ENCODE measurements at regions not wholly inside any gene's neighbourhood (a gene's known extent, or its start where the extent isn't known, plus 50 kb on each side); places are given as distances from the start of the nearest gene placed in this dataset.
"Not testable (repeated sequence)": the region's sequence is repeated elsewhere in the genome, so short reads cannot be mapped to it uniquely, and the experiment has no call there.

DNA sequence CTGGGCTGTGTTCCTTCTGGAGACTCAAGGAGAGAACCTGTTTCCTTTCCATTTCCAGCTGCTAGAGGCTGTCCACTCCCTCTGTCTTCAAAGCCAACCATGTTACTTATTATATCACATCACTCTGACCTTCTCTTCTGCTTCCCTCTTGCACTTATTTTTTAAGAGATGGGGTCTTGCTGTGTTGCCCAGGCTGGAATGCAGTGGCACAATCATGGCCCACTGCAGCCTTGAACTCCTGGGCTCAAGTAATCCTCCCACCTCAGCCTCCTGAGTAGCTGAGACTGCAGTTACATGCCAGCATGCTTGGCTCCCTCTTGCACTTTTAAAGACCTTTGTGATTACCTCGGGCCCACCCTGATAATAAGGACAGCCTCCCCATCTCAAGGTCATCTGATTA, 160.0 kb upstream of the DTNBP1 start:
- POLR2A ChIA-PET: no interaction called here
- CTCF ChIA-PET: no interaction called here

DNA sequence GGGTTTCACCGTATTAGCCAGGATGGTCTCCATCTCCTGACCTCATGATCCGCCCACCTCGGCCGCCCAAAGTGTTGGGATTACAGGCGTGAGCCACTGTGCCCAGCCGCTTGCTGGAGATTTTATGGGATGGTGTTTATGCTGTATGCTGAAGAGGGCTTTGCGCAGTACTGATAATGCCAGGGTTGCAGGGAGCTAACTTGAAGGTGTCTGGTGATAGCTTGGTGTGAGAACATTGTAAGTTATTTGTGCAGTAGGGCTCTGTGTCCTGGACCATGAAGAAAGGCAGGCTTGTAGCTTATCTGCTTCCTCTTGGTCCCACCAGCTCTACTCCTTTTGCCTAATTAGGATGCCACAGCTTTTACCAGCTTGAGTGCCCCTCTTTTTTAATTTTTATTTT, 157.0 kb upstream of the DTNBP1 start:
- CTCF ChIA-PET: no interaction called here
- POLR2A ChIA-PET: no interaction called here

DNA sequence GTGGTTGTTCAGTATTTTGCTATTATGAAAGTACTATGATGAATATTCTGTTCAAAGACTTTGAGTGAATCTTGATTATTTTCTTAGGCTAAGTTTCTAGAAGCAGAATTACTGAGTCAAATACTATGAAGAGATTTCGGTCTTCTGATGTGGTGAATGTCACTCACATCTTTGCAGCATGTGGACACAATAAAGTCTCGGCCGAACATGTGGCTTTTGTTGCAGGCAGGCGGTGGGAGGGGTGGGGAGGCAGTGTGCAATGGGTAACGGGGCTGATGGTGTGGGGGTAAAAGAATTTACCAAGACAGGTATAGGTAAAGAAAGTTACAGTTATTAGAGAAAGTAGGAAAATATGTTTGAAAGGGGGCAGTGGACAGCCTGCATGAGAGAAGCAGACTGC, 156.4 kb upstream of the DTNBP1 start:
- CTCF ChIA-PET: no interaction called here
- POLR2A ChIA-PET: no interaction called here

DNA sequence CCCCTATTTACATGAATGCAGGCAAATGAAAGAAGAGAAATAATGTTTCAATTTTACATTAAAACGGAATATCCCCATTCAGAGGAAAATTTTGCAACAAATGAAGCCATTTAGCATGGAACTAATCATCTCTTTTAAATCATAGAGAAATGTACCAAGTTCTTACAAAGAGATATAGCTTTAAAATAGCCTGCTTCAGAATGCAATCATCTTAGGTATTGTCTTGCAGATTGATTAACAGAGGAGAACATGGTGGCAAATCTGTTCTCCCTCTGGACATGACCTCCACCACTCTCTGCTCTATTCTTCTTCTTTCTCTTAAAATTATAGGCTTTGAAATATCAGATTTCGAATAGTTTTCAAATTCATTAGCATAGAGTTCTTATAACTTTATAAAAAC, 155.7 kb upstream of the DTNBP1 start:
- ChIA-PET POLR2A (no interaction called here), CTCF (no interaction called here)

DNA sequence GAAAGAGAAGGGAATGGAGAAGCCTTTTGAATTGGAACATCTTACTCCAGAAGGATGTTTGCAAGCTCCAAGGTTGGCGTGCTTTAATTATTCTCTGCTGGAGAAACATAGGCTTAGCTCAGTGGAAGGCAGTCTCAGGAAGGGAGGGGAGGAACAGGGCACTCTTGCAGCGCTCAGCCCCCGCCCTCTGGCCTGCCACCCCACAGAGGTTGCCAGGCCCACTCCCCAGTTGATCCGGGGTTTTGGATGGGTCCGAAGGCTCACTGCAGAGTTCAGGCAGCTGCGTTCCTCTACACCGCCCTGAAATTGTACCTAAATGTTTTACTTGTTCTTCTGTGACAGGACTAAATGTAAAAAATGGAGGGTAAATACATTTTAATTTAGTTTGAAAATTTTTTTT, 155.2 kb upstream of the DTNBP1 start:
- CTCF ChIA-PET: no interaction called here
- POLR2A ChIA-PET: no interaction called here

DNA sequence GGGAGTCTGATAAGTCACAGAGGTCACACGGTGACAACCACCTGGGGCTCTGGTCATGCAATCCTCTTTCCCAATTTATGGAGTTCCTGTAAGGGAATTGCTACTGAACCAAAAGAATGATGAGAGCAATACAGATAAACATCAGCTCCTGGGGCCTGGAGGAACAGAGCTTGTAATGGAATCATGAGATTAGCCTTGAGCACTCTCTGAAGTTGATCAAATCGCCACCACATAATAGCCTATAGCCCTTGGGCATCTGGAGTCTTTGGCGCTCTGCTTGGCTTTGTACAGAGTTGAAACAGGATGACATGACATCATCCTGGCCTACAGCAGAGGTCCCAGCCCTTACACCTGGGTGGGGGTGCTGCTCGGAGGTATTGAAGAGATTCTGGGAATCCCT, 154.3 kb upstream of the DTNBP1 start:
- ChIA-PET POLR2A (no interaction called here), CTCF (no interaction called here)

DNA sequence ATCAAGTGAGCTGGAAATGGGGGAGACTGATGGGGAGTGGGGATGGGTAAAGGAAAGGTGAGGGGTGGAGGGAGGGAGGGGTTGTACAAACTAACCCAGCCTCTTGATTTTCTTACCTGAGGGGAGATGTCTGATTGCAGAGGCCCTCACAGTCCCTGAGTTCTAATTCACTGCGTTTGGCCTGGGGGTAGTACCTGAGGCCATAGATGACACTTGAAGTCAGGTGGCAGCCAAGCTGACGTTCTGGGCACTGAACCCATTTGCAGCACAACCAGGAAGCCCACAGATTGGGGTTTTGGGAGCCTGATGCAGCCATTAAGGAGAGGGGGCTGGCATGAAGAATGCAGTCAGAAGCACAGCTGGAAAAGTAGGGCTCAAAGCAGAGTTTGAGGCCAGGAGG, 153.8 kb upstream of the DTNBP1 start:
- POLR2A ChIA-PET: no interaction called here
- CTCF ChIA-PET: no interaction called here

DNA sequence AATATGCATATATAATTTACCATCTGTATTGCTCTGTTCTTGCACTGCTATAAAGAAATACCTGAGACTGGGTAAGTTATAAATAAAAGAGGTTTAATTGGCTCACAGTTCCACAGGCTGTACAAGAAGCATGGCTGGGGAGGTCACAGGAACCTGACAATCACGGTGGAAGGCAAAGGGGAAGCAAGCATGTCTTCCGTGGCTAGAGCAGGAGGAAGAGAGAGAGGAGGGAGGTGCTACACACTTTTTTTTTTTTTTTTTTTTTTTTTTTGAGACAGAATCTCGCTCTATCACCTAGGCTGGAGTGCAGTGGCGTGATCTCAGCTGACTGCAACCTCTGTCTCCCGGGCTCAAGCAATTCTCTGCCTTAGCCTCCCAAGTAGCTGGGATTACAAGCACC, 150.9 kb upstream of the DTNBP1 start:
- POLR2A ChIA-PET: not testable (repeated sequence)

DNA sequence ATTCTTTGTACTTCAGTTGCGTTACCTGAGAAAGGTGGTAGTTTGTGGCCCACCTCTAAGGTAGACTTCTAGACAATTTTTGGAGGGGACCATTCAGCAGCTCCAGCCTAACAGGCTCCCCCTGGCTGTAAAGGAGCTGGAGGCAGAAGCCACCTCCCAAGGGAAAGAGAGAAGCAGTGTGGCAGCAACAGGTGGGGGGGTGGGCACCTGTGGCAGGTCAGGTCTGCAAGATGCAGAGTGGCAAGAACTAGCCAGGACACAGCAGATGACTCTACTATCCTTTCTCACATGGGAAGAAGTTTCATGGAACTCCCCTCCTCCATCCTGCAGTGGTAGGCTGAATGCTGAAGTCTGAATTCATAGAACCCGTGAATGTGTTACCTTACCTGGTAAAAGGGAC, 148.3 kb upstream of the DTNBP1 start:
- ChIA-PET CTCF (no interaction called here), POLR2A (no interaction called here)

More for the DNA sequence above, 150.9 kb upstream of the DTNBP1 start:
- CTCF ChIA-PET: not testable (repeated sequence)

DNA sequence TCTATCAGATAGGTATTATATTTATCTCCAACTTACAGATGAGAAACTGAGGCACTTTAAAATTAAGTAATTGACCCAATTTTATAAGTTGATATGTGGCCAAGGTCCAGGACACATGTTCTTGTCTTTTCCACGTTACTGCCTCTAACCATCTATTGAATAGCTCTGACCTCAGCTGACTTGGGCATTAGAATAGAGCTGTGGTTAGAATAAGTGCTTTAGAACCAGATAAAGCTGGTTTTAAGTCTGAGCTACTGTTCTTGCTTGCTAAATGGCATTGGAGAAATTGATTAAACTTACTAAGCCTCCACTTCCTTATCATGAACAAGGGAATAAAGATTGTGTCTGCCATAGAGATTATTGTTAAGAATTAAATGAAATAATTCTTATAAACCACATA, 147.8 kb upstream of the DTNBP1 start:
- POLR2A ChIA-PET: interaction anchor here (0.6 kb wide), 1 partner anchor 15 kb away, joined by 4 read pairs; no protein-coding TSS in a partner anchor

DNA sequence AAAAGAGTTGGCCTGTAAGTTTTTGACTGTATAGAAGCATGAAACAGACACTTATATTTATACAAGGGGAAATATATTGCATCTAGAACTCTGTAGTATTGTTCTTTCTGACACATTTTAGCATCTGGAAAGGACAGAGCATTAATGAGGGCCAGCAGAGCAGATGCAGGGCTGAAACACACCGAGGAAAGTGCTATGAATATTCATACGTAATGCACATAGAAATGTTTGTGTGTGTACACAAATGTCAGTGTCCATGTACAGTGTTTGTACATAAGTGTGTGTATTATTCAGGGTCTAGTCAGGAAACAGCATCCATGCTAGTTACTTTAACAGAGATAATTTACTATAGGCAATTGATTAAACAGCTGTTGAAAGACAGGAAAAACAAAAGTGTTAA, 146.5 kb upstream of the DTNBP1 start:
- ChIA-PET CTCF (no interaction called here), POLR2A (no interaction called here)

More for the DNA sequence above, 147.8 kb upstream of the DTNBP1 start:
- CTCF ChIA-PET: no interaction called here

DNA sequence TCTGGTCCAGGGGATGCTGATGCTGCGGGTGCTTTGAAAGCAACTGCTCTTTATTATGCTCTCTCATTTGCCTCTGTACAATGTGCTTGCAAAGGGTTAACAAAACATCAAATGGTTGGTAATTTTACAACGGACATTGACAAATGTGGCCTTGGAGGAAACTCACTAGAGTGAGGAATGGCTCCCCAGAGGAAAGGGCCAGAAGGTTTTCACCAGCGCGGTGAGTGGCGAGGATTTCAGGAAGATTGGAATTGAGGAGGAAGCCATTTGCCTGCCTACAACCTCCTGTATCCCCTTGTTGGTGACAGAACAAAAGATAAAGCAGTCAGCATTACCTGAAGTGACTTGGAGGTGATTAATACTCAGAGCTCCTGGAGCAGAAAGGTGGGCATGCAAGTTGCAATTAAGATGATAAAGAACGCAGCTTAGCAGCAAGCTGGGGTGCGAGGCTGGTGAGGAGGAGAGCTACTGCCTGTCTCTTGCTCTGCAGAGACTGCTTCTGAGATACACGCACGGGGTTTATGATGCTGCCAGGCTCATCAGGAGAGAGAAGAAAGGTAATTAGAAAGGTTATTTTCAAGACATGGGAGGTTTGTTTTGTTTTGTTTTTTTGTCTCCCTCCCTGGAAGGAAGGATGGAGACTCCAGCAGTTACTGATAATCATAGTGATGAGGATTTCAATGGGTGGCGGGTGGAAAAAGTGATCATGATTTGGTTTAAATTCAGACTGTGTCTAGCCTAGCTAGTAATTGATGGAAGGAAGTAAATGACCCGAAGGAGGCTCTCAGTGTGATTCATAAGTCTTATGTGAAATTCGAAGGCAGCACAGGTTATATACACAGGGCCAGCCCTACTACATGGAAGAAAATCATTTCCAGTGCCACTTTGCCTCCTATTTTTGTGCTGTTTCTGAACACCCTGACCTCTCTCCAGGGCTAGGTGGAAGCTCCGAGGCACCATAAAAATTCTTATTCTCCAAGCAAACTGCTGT, 141.6 kb upstream of the DTNBP1 start:
- ChIA-PET CTCF (no interaction called here), POLR2A (no interaction called here)

DNA sequence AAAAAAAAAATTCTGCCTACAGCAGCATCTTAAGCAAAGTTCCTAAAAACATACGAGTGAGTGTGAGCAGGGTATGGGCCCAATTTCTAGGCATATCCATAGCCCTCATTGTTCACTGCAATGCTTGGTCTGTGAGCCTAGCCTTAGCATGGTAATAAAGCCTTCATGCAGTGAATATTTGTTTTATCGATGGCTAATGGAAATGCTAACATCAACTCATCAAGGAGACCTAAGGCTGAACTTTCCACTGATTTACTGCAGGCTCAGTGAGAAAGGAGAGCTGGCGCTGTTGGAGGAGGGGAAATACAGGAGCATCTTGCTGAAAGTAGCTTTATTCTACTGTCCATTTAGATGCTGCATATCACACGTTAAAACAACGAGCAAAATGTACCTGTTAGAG, 139.6 kb upstream of the DTNBP1 start:
- POLR2A ChIA-PET: no interaction called here
- CTCF ChIA-PET: no interaction called here

DNA sequence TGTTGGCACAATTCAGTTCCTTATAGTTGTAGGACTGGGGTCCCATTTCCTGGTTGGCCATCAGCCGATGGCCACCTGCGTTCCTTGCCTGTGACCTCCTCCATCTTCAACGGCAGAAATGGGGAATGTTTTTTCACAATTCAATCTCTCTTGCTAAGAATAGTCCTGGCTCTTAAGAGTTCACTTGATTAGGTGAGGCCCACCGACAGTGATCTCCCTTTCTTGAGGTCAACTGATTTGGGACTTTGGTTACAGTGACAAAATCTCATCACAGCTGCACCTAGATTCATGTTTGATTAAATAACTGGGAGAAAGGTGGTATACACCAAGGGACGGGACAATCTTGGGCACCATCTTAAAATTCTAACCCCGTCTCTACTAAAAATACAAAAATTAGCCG, 139.1 kb upstream of the DTNBP1 start:
- ChIA-PET CTCF (no interaction called here), POLR2A (no interaction called here)

DNA sequence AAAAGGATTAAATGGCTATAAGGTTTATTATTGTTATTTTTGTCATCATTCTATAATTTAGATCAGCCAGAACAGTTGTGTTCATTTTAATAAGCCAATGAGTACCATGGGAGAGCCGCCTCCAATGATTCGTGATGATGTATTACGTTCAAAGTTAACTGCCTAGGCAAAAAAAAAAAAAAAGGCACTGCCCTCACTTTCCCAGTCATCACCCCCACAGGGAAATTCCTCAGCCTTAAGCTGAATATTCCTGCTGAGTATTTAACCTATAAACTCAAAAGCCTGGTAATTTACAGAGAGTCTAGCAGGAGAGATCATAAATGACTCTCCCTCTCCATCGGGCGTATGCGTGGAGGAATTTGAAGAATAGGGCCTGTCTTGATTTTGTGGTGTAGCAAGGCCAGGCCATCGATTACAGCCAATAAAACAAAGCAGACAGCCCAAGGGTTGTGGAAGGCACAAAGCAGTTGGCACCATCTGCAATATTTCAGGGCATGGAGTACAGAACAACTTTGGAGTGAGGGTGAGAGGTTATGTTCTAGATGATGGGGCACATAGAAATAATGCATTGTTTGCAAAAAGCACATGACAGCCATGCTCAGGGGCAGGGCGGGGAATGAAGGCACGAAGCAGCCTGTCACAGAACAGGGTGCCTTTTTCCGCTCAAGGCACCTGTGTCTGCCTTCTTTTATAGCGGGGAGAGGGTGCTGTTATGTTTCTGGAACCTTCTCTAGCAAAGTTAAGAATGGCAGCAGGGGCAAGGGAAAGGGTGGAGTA, 138.2 kb upstream of the DTNBP1 start:
- POLR2A ChIA-PET: no interaction called here

DNA sequence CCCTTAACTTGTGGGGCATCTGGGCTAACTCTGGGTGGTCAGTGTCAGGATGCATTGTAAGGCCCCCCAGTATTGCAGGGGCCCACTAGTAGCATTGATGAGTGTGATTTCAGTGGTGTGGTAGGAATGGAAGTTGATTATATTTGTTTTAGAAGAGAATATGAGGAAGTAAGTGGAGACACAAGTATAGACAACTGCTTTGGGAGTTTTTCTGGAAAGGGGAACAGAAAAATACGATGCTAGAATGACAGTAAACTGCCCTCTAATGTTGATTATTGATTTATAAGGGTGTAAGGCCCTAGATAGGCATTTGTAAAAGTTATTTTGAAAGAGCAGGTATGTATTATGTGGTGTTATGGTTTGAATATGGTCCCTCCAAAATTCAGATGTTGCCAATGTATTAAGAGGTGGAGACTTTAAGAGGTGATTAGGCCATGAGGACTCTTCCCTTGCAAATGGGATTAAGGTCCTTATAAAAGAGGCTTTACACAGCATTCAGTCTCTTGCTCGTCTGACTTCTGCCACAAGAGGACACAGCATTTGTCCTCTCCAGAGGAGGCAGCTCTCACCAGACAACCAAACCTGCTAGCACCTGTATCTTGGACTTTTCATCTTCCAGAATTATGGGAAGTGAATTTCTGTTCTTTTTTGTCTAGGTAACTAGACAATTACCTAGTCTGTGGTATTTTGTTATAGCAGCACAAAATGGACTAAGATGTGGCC, 135.9 kb upstream of the DTNBP1 start:
- POLR2A ChIA-PET: no interaction called here
- CTCF ChIA-PET: no interaction called here

More for the DNA sequence above, 138.2 kb upstream of the DTNBP1 start:
- CTCF ChIA-PET: no interaction called here

DNA sequence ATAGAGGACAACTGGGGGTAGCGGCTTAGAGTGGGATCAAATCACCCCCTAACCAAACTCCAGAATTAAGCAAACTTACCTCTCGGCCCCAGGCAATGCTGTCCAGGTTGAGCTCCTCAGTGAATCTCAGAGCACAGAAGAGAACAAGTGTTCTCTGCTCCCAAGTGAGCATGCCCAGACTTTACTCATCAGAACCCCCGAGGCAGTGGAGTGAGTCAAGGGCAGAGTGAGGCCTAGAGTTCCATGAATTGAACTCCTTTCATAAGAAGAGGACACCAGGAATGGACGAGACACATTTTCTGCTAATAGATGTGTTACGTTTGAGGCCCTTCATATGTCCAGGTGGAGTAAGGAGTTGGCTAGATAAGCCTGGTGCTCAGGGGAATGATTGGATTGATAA, 134.0 kb upstream of the DTNBP1 start:
- POLR2A ChIA-PET: no interaction called here
- CTCF ChIA-PET: no interaction called here

DNA sequence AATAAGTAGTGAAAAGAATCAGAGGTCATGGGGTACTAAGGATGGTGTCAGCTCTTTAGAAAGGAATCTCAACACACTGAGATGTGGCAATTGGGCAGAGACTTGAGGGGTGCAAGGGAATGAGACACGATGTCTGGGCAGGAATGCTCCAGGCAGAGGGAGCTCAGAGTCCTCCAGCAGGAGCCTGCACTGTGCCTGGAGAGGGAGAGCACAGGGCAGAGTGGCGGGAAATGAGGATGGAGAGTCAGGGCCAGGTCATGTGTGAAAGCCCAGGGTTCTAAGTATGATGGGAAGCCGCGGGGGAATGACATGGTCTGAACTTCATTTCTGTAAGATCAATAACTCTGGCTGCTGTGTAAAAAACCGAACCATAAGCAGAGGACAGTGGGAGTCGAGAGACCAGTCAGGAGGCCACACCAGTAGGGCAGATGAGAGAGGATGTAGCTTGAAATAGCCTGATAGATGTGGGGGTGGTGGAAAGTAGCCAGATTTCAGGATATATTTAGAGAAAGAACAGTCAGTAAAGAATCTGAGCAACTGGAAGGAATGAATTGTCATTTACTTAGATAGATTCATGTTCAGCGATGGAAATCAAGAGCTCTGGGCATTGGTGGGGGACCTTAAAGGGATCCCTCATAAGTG, 133.4 kb upstream of the DTNBP1 start:
- CTCF ChIA-PET: no interaction called here
- POLR2A ChIA-PET: interaction anchor here (0.6 kb wide), 1 partner anchor 14 kb away, joined by 4 read pairs; no protein-coding TSS in a partner anchor

DNA sequence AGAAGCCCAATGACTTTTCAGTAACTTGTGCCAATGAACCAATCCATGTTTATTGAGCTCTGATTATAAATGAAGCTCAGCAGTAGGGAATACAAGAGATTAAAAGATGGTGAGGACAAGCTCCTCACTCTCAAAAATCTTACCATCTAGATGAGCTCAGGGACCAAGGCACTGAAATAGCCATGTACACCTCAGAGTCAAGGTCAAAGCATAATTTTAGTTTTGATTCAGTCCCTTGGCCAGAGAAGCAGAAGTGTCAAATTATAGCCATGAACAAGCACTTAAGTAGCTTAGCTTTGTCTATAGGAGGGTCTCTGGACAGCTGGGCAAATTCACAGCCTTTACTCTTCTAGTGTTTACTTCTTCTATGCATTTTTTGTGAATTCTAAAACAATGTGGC, 131.0 kb upstream of the DTNBP1 start:
- ChIA-PET CTCF (no interaction called here), POLR2A (no interaction called here)

DNA sequence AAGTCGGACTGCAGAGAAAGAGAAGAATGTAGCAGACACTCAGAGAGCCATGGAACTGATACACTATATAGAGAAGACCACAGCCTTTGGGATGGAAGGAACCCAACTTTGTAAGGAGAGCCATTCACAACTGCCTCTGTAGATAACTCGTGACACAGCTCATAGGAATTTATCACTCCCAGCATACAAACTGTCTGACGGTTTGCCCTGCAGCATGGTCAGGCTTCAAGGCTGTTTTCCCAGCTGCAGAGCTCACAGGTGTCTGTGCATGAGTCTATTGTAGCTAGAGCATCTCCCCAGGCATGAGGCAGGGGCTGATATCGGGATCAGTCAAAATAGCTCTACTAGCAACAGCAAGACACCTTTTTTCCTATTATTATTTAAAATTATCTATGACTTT, 130.5 kb upstream of the DTNBP1 start:
- ChIA-PET CTCF (no interaction called here), POLR2A (no interaction called here)

Measured in activated CD8-positive, alpha-beta memory T cell treated with anti-CD3 and anti-CD28 coated beads for 36 hours (primary cell).